ENCODE measurements at regions not wholly inside any gene's neighbourhood (a gene's known extent, or its start where the extent isn't known, plus 50 kb on each side); places are given as distances from the start of the nearest gene placed in this dataset.

- TF ChIP-seq POLR2A (IDR thresholded peaks at IDR 0.05; ENCODE audit: low read length) (no peak), GATA1 (IDR thresholded peaks at IDR 0.05; ENCODE audit: low read depth, low read length) (no peak)
Observed at GRCh38 chr4:181213551-181213950, 1029.7 kb upstream of the TENM3 start.

All from erythroblast (primary cell).